Loucy (cell line): ENCODE measurements at regions not wholly inside any gene's neighbourhood (a gene's known extent, or its start where the extent isn't known, plus 50 kb on each side); places are given as distances from the start of the nearest gene placed in this dataset.

Experiments used
- H2AFZ ChIP-seq: fragments of 200-600 bp; sonication (generic); 2 replicates; pipeline ENCODE4 v1.6.0; 2016; ENCODE audit warnings: antibody characterized with exemption, mild to moderate bottlenecking, low read length, moderate library complexity
- H3F3A ChIP-seq: fragments of 200-600 bp; 2 replicates; pipeline ENCODE4 v1.6.0; 2016; ENCODE audit warnings: antibody characterized with exemption, low read depth, mild to moderate bottlenecking
- H3K27me3 ChIP-seq: fragments of 200-600 bp; sonication (generic); 2 replicates; pipeline ENCODE4 v1.6.1; 2014; ENCODE audit warnings: low read length, mild to moderate bottlenecking; ENCODE audit not compliant: insufficient read depth, poor library complexity, severe bottlenecking
- H3K36me3 ChIP-seq: fragments of 200-600 bp; sonication (generic); 2 replicates; pipeline ENCODE4 v1.6.1; 2016; ENCODE audit warnings: low read length; ENCODE audit not compliant: insufficient read depth
- H3K4me1 ChIP-seq: fragments of 200-600 bp; sonication (generic); 2 replicates; pipeline ENCODE4 v1.5.1; 2014; ENCODE audit warnings: low read length, mild to moderate bottlenecking; ENCODE audit not compliant: insufficient read depth, poor library complexity, severe bottlenecking
- H3K4me2 ChIP-seq: fragments of 200-600 bp; sonication (generic); 2 replicates; pipeline ENCODE4 v1.6.0; 2014; ENCODE audit warnings: antibody characterized with exemption, low read length, low read depth, mild to moderate bottlenecking; ENCODE audit not compliant: poor library complexity, severe bottlenecking
- H3K4me3 ChIP-seq: fragments of 200-600 bp; sonication (generic); 2 replicates; pipeline ENCODE4 v1.5.1; 2014; ENCODE audit warnings: low read length, mild to moderate bottlenecking, mixed read lengths; ENCODE audit not compliant: poor library complexity, severe bottlenecking
- H3K79me2 ChIP-seq: fragments of 200-600 bp; sonication (generic); 2 replicates; pipeline ENCODE4 v1.6.1; 2014; ENCODE audit warnings: low read length; ENCODE audit not compliant: insufficient read depth
- H3K9ac ChIP-seq: fragments of 200-600 bp; sonication (generic); 2 replicates; pipeline ENCODE4 v1.6.0; 2014; ENCODE audit warnings: mild to moderate bottlenecking, low read depth, low read length, moderate library complexity; ENCODE audit not compliant: poor library complexity, severe bottlenecking
- H3K9me2 ChIP-seq: fragments of 200-600 bp; sonication (generic); replicated peaks from 2 replicates; pipeline ENCODE4 v1.6.1; 2016; ENCODE audit warnings: low read depth, low read length, mixed read lengths
- H3K9me3 ChIP-seq: fragments of 200-600 bp; sonication (generic); 2 replicates; pipeline ENCODE4 v1.6.1; 2014; ENCODE audit warnings: mild to moderate bottlenecking, antibody characterized with exemption, low read length, low read depth; ENCODE audit not compliant: insufficient read depth
- H4K20me1 ChIP-seq: fragments of 200-600 bp; sonication (generic); 2 replicates; pipeline ENCODE4 v1.6.0; 2014; ENCODE audit warnings: antibody characterized with exemption, low read length, mild to moderate bottlenecking; ENCODE audit not compliant: insufficient read depth, poor library complexity, severe bottlenecking
- CTCF ChIP-seq: fragments of 200-600 bp; sonication (generic); conservative IDR thresholded peaks from 2 replicates; pipeline ENCODE4 v1.5.1; 2014; ENCODE audit warnings: mild to moderate bottlenecking, antibody characterized with exemption, low read length
- EZH2phosphoT487 ChIP-seq: fragments of 200-600 bp; IDR thresholded peaks from 2 replicates; pipeline ENCODE4 v1.6.1; 2018; ENCODE audit warnings: antibody characterized with exemption, mild to moderate bottlenecking, moderate library complexity, borderline replicate concordance

GRCh38 chr14:85291731-85292130 lies 238.2 kb upstream of the FLRT2 start:
- H2AFZ ChIP-seq, result no peak overlapping the region
- H3F3A ChIP-seq, result no peaks in the 10 kb centered on the region
- no peak overlapping the region for H3K4me2 ChIP-seq
- no peaks in the 10 kb centered on the region for H3K27me3 ChIP-seq
- H3K9me3 ChIP-seq, result no peaks in the 10 kb centered on the region
- TF ChIP-seq EZH2phosphoT487, result no peak
- H3K4me1 ChIP-seq, result peaks cover 6% of the 10 kb centered on the region
- H3K36me3 ChIP-seq, result no peaks in the 10 kb centered on the region
- H4K20me1 ChIP-seq, result no peaks in the 10 kb centered on the region
- no peak overlapping the region for H3K4me3 ChIP-seq
- no peaks in the 10 kb centered on the region for H3K79me2 ChIP-seq
- H3K9ac ChIP-seq, result no peak overlapping the region
- H3K9me2 ChIP-seq, result no peaks in the 10 kb centered on the region

- Histone ChIP-seq H2AFZ (no peak overlapping the region), H3K36me3 (no peaks in the 10 kb centered on the region), H3K9me2 (no peaks in the 10 kb centered on the region), H3K27me3 (no peaks in the 10 kb centered on the region), H3K9ac (no peak overlapping the region), H3K4me3 (no peak overlapping the region), H3K4me1 (peaks cover 6% of the 10 kb centered on the region), H3K9me3 (no peaks in the 10 kb centered on the region), H3K4me2 (no peak overlapping the region), H4K20me1 (no peaks in the 10 kb centered on the region), H3K79me2 (no peaks in the 10 kb centered on the region), H3F3A (no peaks in the 10 kb centered on the region)
- no peak for TF ChIP-seq EZH2phosphoT487
- TF ChIP-seq CTCF, result no peak
Observed at GRCh38 chr14:85293612-85294234, 236.2 kb upstream of the FLRT2 start.

GRCh38 chr14:85295318-85295717 lies 234.6 kb upstream of the FLRT2 start:
- Histone ChIP-seq H3K79me2 (no peaks in the 10 kb centered on the region), H2AFZ (no peak overlapping the region), H3K4me2 (no peak overlapping the region), H3K4me3 (no peak overlapping the region), H3K27me3 (no peaks in the 10 kb centered on the region), H4K20me1 (no peaks in the 10 kb centered on the region), H3K9me2 (no peaks in the 10 kb centered on the region), H3K4me1 (peaks cover 6% of the 10 kb centered on the region), H3K9me3 (no peaks in the 10 kb centered on the region), H3F3A (no peaks in the 10 kb centered on the region), H3K36me3 (no peaks in the 10 kb centered on the region), H3K9ac (no peak overlapping the region)
- TF ChIP-seq CTCF (no peak), EZH2phosphoT487 (no peak)
